Endothelial cell of umbilical vein (primary cell): ENCODE measurements at regions not wholly inside any gene's neighbourhood (a gene's known extent, or its start where the extent isn't known, plus 50 kb on each side); places are given as distances from the start of the nearest gene placed in this dataset.

Experiments
- BruUV-seq: library from RNA; stranded (reverse); fragments of 400-500 nt; replicated peaks from 2 replicates; lab custom pipeline; 2021; lab: Mats Ljungman, UMichigan
- CTCF ChIA-PET: fragments of 300-600, 350-600 bp; sonication (Branson Sonifier 250); formaldehyde crosslinking; loops from one replicate; lab custom pipeline; 2021; ENCODE audit warnings: antibody characterized with exemption, inconsistent platforms; lab: Charles Lee
- POLR2A ChIA-PET: fragments of 300-600, 350-600 bp; sonication (Branson Sonifier 250); formaldehyde crosslinking; loops from one replicate; lab custom pipeline; 2021; ENCODE audit warnings: antibody characterized with exemption, inconsistent platforms; lab: Charles Lee
- DNase-seq: peaks from one replicate; pipeline ENCODE4 v3.0.0-alpha.2; 2011; ENCODE audit warnings: low read depth, low spot score
- FAIRE-seq: peaks from 2 replicates; lab custom pipeline; 2011; peaks lifted over from hg19 to GRCh38; lab: Jason Lieb, UNC
- H2AFZ ChIP-seq: 2 replicates; pipeline ENCODE4 v1.6.0; 2012; ENCODE audit warnings: low read depth, low read length, control low read depth, inconsistent platforms
- H3K27ac ChIP-seq: 2 replicates; pipeline ENCODE4 v1.5.1; 2011; ENCODE audit warnings: low read depth, mild to moderate bottlenecking, control low read depth, low read length, moderate library complexity; ENCODE audit not compliant: insufficient read depth
- H3K27me3 ChIP-seq, 2 experiments: 2 replicates each; pipeline versions ENCODE4 v1.6.0 to v1.6.1; 2011; ENCODE audit warnings: low read length in 2 of 2, mixed read lengths in 1 of 2; ENCODE audit not compliant: control insufficient read depth in 2 of 2, insufficient read depth in 2 of 2
- H3K36me3 ChIP-seq, 2 experiments: 2 replicates in 1 of 2; 3 replicates in 1 of 2; pipeline ENCODE4 v1.5.1; 2011; ENCODE audit warnings: low read length in 2 of 2, mild to moderate bottlenecking in 1 of 2, moderate library complexity in 1 of 2; ENCODE audit not compliant: control insufficient read depth in 2 of 2, insufficient read depth in 2 of 2; ENCODE audit errors: extremely low read depth in 1 of 2
- H3K4me1 ChIP-seq: 3 replicates; pipeline ENCODE4 v1.5.1; 2011; ENCODE audit warnings: mild to moderate bottlenecking, low read length; ENCODE audit not compliant: control insufficient read depth, insufficient read depth; ENCODE audit errors: extremely low read depth
- H3K4me2 ChIP-seq: 2 replicates; pipeline ENCODE4 v1.6.1; 2011; ENCODE audit warnings: low read length, control low read depth, mixed read lengths; ENCODE audit not compliant: insufficient read depth
- H3K4me3 ChIP-seq, 3 experiments: fragments of 200-600 bp in 1 of 3; sonication (generic), shearing (Covaris generic) in 1 of 3; replicated peaks in 1 of 3; 2 replicates each; pipeline ENCODE4 v1.5.1; 2011 to 2016; ENCODE audit warnings: control low read depth in 3 of 3, low read length in 3 of 3, mild to moderate bottlenecking in 2 of 3, inconsistent platforms in 1 of 3, low read depth in 1 of 3, moderate library complexity in 1 of 3; ENCODE audit not compliant: insufficient read depth in 1 of 3
- H3K79me2 ChIP-seq: 2 replicates; pipeline ENCODE4 v1.6.0; 2012; ENCODE audit warnings: low read length, inconsistent platforms; ENCODE audit not compliant: control insufficient read depth, insufficient read depth
- H3K9ac ChIP-seq: replicated peaks from 2 replicates; pipeline ENCODE3; 2011; ENCODE audit warnings: low read length, control low read depth; ENCODE audit not compliant: insufficient read depth; ENCODE audit errors: extremely low read depth
- H3K9me1 ChIP-seq: replicated peaks from 3 replicates; pipeline ENCODE4 v1.6.0; 2011; ENCODE audit warnings: mild to moderate bottlenecking, low read length; ENCODE audit not compliant: control insufficient read depth, insufficient read depth; ENCODE audit errors: extremely low read depth
- H3K9me3 ChIP-seq: replicated peaks from 2 replicates; pipeline ENCODE4 v1.5.1; 2012; ENCODE audit warnings: low read length, inconsistent platforms; ENCODE audit not compliant: control insufficient read depth, insufficient read depth
- H4K20me1 ChIP-seq: replicated peaks from 2 replicates; pipeline ENCODE3; 2011; ENCODE audit warnings: mild to moderate bottlenecking, low read length; ENCODE audit not compliant: control insufficient read depth, insufficient read depth; ENCODE audit errors: extremely low read depth
- CTCF ChIP-seq, 2 donors: IDR thresholded peaks; 1 replicate in 1 of 2; 2 replicates in 1 of 2; pipeline ENCODE4 v1.5.1; 2011; ENCODE audit warnings: low read length in 2 of 2, mild to moderate bottlenecking in 2 of 2, moderate library complexity in 2 of 2, control low read depth in 1 of 2, inconsistent platforms in 1 of 2, low read depth in 1 of 2; ENCODE audit not compliant: insufficient read depth in 1 of 2; ENCODE audit errors: extremely low read depth in 1 of 2
- EZH2 ChIP-seq: IDR thresholded peaks from 2 replicates; pipeline ENCODE4 v1.6.1; 2012; ENCODE audit warnings: borderline replicate concordance, low read depth, mild to moderate bottlenecking, moderate library complexity, low read length, inconsistent platforms; ENCODE audit not compliant: severe bottlenecking
- FOS ChIP-seq: IDR thresholded peaks from 2 replicates; pipeline ENCODE4 v1.6.1; 2011; ENCODE audit warnings: mild to moderate bottlenecking, low read length, moderate library complexity, borderline replicate concordance; ENCODE audit not compliant: insufficient read depth
- GATA2 ChIP-seq: IDR thresholded peaks from 2 replicates; pipeline ENCODE4 v1.7.0; 2011; ENCODE audit warnings: low read depth, mild to moderate bottlenecking, moderate library complexity, mixed read lengths, low read length; ENCODE audit not compliant: insufficient read length, insufficient read depth
- MYC ChIP-seq: IDR thresholded peaks from one replicate; pipeline ENCODE4 v1.6.1; 2011; ENCODE audit warnings: mild to moderate bottlenecking, low read depth, low read length
- POLR2A ChIP-seq: IDR thresholded peaks from 2 replicates; pipeline ENCODE4 v1.6.1; 2012; ENCODE audit warnings: low read depth, mild to moderate bottlenecking, control low read depth, low read length
- POLR2AphosphoS5 ChIP-seq: IDR thresholded peaks from 2 replicates; pipeline ENCODE4 v1.6.1; 2012; ENCODE audit warnings: low read depth, mild to moderate bottlenecking, control low read depth, low read length, moderate library complexity; ENCODE audit not compliant: insufficient read depth
- dilution Hi-C: fragments of 300-500 bp; cut with MboI; formaldehyde crosslinking; loops from one replicate; pipeline ENCODE4 v1.15.0; 2019; ENCODE audit warnings: low sequenced_read_pairs; ENCODE audit not compliant: extremely low pct_ligation_motif_present
- intact Hi-C: fragments of 100-400 bp; cut with micrococcal nuclease; formaldehyde crosslinking; loops from one replicate; pipeline ENCODE4 v1.10.0; 2022

- no peak for FAIRE-seq
- dilution Hi-C loops, result no loop called here
- Histone ChIP-seq H3K4me2 (no peak overlapping the region), H3K9me3 (no peaks in the 10 kb centered on the region), H3K27ac (no peak overlapping the region), H4K20me1 (no peaks in the 10 kb centered on the region), H3K9ac (no peak overlapping the region), H3K36me3 (no peaks in the 10 kb centered on the region), H3K27me3 (no peaks in the 10 kb centered on the region), H3K4me1 (peaks cover 15% of the 10 kb centered on the region), H3K79me2 (no peaks in the 10 kb centered on the region), H3K9me1 (peaks cover 2% of the 10 kb centered on the region), H3K4me3 (no peak overlapping the region), H2AFZ (no peak overlapping the region)
- ChIA-PET POLR2A (no interaction called here), CTCF (no interaction called here)
- BruUV-seq, result no TSS peak
- intact Hi-C loops, result no loop called here
- DNase-seq, result no peak
- TF ChIP-seq EZH2 (no peak), MYC (no peak), POLR2AphosphoS5 (no peak), GATA2 (no peak), POLR2A (no peak), CTCF (IDR thresholded peaks at IDR 0.05; ENCODE audit: extremely low read depth in 1 of 2, insufficient read depth in 1 of 2, low read depth in 1 of 2, low read length in 2 of 2) (no peak), FOS (no peak)
Measured at GRCh38 chr1:93783876-93784275, 95.1 kb downstream of the DNTTIP2 start.
